ENCODE measurements at regions not wholly inside any gene's neighbourhood (a gene's known extent, or its start where the extent isn't known, plus 50 kb on each side); places are given as distances from the start of the nearest gene placed in this dataset.
"Not testable (repeated sequence)": the region's sequence is repeated elsewhere in the genome, so short reads cannot be mapped to it uniquely, and the experiment has no call there.

DNA sequence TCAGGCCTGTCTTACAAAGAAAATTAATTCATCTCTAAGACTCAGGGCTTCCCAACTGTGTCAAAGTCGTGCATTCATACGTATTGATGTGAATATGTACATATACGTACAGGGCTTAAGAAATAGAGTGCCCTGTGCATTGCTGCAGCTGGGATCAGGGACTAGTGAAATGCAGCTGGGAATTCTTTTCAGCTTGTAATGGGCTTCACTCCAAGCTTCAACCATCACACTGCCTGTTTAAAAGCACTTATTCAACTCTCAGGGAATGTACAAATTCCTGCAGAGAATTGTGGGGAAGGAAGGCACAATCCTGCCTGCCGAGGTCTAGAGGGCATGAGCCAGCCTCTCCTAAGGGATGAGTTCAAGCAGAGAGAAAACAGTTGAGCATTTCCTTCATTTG lies 59.6 kb upstream of the MAN2A1 start:
- ATAC-seq (no peak), DNase-seq (no peak)
- Mint-ChIP-seq H3K27me3 (peaks cover 12% of the 10 kb centered on the region), H3K4me1 (no peaks in the 10 kb centered on the region), H3K4me3 (no peak overlapping the region), H3K9me3 (peaks cover 0 to 4% of the 10 kb centered on the region in 2 donors), H3K27ac (no peak overlapping the region)

DNA sequence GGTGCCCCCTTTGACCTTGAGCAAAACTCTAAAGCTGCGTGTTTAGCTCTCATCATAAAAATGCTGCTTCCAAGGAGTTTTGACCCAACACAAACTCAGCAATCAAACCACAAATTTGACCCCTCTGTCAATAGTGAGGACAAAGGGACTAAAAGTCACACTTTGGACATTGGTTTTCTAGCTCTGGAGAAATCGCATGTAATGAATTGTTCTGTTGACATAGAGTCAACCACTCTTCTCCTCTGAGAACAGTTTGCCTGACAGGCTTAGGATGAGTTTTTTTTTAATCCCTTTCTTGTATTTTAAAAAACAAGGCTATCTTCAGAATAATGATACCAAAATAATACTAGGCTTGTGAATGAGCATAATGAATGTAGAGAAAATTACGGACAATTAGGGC lies 61.1 kb upstream of the MAN2A1 start:
- peaks cover 12% of the 10 kb centered on the region for H3K27me3 Mint-ChIP-seq
- H3K4me1 Mint-ChIP-seq: no peaks in the 10 kb centered on the region
- H3K4me3 Mint-ChIP-seq: no peak overlapping the region
- no peak for ATAC-seq
- DNase-seq: no peak
- H3K9me3 Mint-ChIP-seq: peaks cover 0 to 5% of the 10 kb centered on the region in 2 donors
- H3K27ac Mint-ChIP-seq: no peak overlapping the region

DNA sequence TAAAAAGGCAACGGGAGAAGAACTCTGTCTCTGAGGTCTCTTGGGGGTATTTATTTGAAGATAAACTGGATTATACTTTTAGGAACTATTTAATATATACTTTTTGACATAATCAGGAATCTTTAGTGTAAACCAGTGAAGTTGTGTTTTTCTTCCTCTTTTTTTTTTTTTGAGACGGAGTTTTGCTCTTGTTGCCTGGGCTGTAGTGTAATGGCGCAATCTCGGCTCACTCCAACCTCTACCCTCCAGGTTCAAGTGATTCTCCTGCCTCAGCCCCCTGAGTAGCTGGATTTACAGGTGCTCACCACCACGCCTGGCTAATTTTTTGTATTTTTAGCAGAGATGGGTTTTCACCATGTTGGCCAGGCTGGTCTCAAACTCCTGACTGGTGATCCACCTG lies 68.5 kb upstream of the MAN2A1 start:
- H3K4me1 Mint-ChIP-seq, H3K27ac Mint-ChIP-seq, DNase-seq, ATAC-seq, H3K4me3 Mint-ChIP-seq, H3K27me3 Mint-ChIP-seq, H3K9me3 Mint-ChIP-seq: not testable (repeated sequence)

DNA sequence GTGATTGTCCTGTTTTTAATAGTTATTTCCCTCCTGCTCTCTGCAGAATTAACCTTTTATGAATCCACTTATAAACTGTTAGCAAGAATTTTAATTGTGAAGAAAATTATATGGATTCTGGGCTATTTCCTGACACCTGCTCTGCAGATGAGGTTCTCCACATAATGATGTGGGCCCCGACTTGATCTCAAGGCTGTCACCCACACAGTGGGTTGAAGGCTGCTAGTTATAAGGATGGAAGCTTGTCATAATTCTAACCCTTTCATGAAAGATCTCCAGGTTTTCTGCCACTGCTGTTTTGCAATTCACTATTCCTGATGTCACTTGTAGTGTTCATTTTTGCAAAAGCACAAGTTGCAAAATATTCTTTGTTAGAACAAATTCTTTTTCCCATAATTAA lies 69.1 kb upstream of the MAN2A1 start:
- no peaks in the 10 kb centered on the region for H3K4me1 Mint-ChIP-seq
- no peak overlapping the region for H3K27ac Mint-ChIP-seq
- no peak overlapping the region for H3K4me3 Mint-ChIP-seq
- H3K9me3 Mint-ChIP-seq: peaks cover 0 to 5% of the 10 kb centered on the region in 2 donors
- ATAC-seq (no peak), DNase-seq (no peak)
- no peaks in the 10 kb centered on the region for H3K27me3 Mint-ChIP-seq

DNA sequence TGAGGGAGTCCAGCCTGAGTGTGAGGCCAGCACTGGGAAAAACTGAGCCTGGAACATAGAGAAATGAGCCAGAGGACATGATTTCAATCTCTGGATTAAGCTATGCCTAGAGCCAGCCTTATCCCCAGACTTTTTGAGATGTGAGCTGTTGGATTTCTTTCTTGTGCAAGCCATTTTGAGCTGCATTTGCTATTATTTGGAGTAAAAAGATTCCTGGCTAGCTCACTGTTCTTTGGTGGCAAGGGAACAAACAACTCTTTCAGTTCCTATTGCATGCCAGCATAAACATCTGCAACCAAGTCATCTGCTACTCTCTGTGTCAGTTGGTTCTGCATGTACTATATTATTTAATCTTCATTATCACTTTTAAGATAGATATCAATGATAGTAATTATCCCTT lies 70.1 kb upstream of the MAN2A1 start:
- ATAC-seq (no peak), DNase-seq (no peak)
- Mint-ChIP-seq H3K27me3 (no peaks in the 10 kb centered on the region), H3K27ac (no peak overlapping the region), H3K4me3 (no peak overlapping the region), H3K9me3 (peaks cover 0 to 2% of the 10 kb centered on the region in 2 donors), H3K4me1 (no peaks in the 10 kb centered on the region)

DNA sequence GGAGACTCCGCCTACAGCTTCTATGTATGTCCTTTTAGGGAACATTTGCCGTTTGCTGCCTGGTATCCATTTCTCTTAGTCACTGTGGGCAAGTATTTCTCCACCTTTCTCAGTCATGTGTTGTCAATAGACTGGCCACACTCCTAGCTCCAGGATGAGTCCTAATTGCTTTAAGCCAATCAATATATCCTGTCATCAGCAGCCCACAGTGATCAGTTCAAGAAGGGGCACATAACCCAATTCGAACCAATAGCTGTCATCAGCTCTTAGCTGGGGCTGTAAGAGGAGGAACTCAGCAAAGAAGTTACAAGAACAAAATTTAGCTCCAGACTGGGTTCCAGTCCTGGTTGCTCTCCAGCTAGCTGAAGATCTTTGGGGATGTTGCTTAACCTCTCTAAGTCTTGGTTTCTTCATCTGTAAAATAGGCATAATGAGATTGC lies 70.7 kb upstream of the MAN2A1 start:
- H3K4me1 Mint-ChIP-seq: no peaks in the 10 kb centered on the region
- H3K27me3 Mint-ChIP-seq: no peaks in the 10 kb centered on the region
- H3K4me3 Mint-ChIP-seq: no peak overlapping the region
- DNase-seq (no peak), ATAC-seq (no peak)
- H3K27ac Mint-ChIP-seq: no peak overlapping the region
- no peaks in the 10 kb centered on the region for H3K9me3 Mint-ChIP-seq

DNA sequence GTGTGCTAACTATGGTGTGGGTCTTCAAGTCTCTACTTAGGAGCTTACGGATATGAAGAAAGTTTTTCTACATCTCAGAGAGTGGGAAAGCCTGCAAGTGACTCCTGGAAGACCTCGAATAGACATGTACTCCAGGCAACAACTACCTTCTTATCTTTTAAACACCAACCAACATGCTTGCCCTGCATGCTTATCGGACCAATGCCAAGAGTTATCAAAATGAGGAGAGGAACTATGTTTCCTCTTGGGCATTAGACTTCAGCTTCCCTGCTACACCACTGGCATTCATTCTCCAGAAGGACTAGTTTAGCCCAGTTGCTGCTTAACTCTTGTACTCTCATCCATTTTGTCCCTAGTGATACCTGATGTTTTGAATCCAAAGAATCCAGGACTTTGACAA lies 74.7 kb upstream of the MAN2A1 start:
- ATAC-seq (no peak), DNase-seq (no peak)
- Mint-ChIP-seq H3K27ac (no peak overlapping the region), H3K9me3 (no peaks in the 10 kb centered on the region), H3K4me1 (no peaks in the 10 kb centered on the region), H3K27me3 (no peaks in the 10 kb centered on the region), H3K4me3 (no peak overlapping the region)

DNA sequence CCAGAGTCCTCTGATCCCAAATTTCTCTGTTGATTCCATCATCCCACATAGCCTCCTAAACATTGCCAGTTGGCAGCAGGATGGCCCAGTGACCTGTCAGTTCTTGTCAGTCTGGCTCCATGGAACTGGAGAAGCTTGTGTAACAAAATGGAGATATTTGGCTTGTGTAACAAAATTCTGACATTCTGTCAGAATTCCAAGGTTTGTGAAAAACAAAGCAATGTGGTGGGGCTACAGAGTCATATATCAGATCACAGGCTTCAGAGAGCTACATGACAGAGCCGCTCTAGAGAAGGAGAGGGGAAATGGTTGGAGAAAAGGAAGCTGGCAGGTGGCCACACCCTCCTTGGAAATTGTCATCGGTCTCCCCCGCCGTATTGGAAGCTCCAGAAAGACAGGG lies 75.4 kb upstream of the MAN2A1 start:
- no peaks in the 10 kb centered on the region for H3K4me1 Mint-ChIP-seq
- no peaks in the 10 kb centered on the region for H3K9me3 Mint-ChIP-seq
- DNase-seq (no peak), ATAC-seq (no peak)
- H3K4me3 Mint-ChIP-seq: no peak overlapping the region
- no peaks in the 10 kb centered on the region for H3K27me3 Mint-ChIP-seq
- H3K27ac Mint-ChIP-seq: no peak overlapping the region

DNA sequence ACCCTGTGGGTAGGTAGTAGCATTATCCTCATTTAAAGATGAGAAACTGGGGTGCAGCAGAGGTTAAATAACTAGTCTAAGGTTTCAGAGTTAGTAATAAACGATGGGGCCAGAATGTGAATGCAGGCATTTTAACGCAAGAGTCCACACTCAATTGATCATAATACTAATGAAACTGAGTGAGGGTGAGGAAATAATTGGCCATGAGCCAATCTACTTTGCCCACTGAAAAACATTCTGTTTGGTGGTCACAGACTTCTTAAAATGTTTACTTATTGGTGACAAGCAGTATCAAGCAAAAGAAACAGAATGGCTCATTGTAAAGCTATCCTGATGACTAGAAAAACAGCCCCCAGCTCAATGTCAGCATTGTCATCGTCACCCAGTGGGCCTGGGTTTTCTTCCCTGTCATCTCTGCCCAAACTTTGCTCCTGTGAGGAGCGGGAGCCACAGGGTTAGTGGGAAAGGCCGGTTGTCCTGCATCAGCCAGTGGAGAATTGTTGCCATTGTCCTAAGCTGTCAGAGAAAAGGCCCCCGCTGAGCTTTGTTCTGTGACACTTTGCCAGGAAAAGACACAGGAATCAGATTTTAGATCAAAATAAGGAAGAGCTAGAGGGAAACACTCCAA lies 77.3 kb upstream of the MAN2A1 start:
- Mint-ChIP-seq H3K4me3 (no peak overlapping the region), H3K27ac (no peak overlapping the region), H3K4me1 (no peaks in the 10 kb centered on the region), H3K27me3 (no peaks in the 10 kb centered on the region), H3K9me3 (no peaks in the 10 kb centered on the region)
- no peak for ATAC-seq
- no peak for DNase-seq

DNA sequence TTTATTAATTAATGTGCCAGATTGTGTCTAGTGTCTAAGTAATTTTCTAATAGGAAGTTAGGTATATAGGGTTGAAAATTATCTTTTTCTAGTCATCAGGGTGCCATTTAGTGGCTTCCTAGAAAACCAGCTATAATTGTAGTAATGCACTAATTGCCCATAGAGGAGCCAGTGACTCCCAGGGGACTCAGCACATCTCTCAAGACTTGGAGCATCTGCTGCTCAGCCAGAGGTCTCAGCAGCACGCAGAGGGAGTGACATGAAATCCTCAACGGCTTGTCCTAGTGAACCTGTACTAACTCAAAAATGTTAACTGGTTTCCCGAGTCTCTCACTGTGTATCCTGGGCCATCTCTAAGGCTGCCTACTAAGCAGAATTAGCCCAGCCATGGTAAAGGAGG lies 78.2 kb upstream of the MAN2A1 start:
- H3K9me3 Mint-ChIP-seq: no peaks in the 10 kb centered on the region
- no peaks in the 10 kb centered on the region for H3K27me3 Mint-ChIP-seq
- no peak for DNase-seq
- H3K4me3 Mint-ChIP-seq: no peak overlapping the region
- no peak for ATAC-seq
- no peak overlapping the region for H3K27ac Mint-ChIP-seq
- no peaks in the 10 kb centered on the region for H3K4me1 Mint-ChIP-seq

DNA sequence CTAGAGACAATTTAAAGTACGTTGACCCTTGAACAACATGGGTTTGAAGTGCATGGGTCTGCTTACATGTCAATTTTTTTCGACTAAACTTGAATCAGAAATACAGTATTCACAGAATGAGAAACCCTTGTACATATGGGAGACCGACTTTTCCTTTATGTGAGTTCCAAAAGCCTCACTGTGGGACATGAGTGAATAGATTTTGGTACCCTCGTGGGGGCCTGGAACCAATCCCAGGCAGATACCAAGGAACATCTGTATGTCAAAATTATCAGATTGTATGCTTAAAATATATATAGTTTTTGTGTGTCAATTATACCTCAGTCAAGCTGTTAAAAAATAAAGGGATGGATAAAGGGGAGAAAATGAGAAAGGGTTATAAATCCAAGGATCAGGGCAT lies 78.7 kb upstream of the MAN2A1 start:
- Mint-ChIP-seq H3K9me3 (no peaks in the 10 kb centered on the region), H3K27ac (no peak overlapping the region), H3K27me3 (no peaks in the 10 kb centered on the region), H3K4me3 (no peak overlapping the region), H3K4me1 (no peaks in the 10 kb centered on the region)
- no peak for DNase-seq
- no peak for ATAC-seq

DNA sequence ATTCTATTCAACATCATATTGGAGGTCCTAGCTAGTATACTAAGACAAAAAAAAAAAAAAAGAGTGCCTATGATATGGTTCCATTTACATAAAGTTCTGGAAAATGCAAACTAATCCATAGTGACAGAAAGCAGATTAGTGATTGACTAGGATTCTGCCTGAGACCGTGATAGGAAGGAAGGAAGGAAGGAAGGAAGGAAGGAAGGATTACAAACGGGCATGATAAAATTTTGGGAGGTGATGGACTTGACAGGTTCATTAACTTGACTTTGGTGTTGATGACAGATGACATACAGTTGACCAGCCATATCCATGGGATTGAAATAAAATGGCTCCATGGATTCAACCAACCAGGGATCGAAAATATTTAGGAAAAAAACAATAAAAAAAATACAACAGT lies 79.1 kb upstream of the MAN2A1 start:
- no peaks in the 10 kb centered on the region for H3K27me3 Mint-ChIP-seq
- H3K4me3 Mint-ChIP-seq: no peak overlapping the region
- no peak overlapping the region for H3K27ac Mint-ChIP-seq
- no peak for DNase-seq
- H3K9me3 Mint-ChIP-seq: no peaks in the 10 kb centered on the region
- no peak for ATAC-seq
- H3K4me1 Mint-ChIP-seq: no peaks in the 10 kb centered on the region

DNA sequence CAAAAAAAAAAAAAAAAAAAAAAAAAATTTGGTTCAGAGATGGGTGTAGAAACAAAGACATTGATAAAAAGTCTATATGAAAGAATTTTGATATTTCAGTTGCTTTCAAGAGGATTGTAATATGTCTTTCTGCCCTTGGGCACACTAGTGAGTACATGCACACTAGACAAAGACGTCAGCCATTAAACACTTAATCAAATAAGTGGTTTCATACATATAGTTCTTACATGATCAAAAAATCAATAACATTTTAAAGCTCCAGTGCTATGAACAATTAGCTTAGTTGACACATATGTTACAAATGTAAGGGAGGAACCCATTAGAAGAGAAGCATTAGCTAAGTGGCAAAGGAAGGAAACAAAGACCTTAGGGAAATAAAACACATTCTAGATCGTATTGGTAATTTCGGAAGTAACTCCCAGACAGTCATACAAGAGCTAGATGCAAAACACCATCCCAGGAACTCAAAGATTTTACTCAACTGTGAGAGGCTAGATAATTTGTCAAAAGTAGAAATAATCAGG lies 84.5 kb upstream of the MAN2A1 start:
- no peaks in the 10 kb centered on the region for H3K4me1 Mint-ChIP-seq
- H3K27ac Mint-ChIP-seq: no peak overlapping the region
- ATAC-seq (no peak), DNase-seq (no peak)
- no peaks in the 10 kb centered on the region for H3K27me3 Mint-ChIP-seq
- H3K4me3 Mint-ChIP-seq: no peak overlapping the region
- no peaks in the 10 kb centered on the region for H3K9me3 Mint-ChIP-seq

DNA sequence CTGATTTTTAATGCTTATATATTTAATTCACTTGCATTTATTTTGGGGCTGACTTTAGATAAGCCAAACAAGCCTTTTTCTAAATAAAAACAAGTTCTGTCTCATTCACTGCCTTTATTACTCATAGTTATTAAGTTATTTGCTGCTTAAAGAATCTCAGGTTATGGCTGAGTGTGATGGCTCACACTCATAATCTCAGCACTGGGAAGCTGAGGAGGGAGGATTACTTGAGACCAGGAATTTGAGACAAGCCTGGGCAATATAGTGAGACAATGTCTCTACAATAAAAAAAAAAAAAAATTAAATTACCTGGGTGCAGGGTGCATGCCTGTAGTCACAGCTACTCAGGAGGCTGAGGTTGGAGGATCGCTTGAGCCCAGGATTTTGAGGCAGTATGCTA lies 85.0 kb upstream of the MAN2A1 start:
- H3K4me1 Mint-ChIP-seq: no peaks in the 10 kb centered on the region
- no peak overlapping the region for H3K27ac Mint-ChIP-seq
- ATAC-seq (no peak), DNase-seq (no peak)
- H3K4me3 Mint-ChIP-seq: no peak overlapping the region
- no peaks in the 10 kb centered on the region for H3K9me3 Mint-ChIP-seq
- no peaks in the 10 kb centered on the region for H3K27me3 Mint-ChIP-seq

DNA sequence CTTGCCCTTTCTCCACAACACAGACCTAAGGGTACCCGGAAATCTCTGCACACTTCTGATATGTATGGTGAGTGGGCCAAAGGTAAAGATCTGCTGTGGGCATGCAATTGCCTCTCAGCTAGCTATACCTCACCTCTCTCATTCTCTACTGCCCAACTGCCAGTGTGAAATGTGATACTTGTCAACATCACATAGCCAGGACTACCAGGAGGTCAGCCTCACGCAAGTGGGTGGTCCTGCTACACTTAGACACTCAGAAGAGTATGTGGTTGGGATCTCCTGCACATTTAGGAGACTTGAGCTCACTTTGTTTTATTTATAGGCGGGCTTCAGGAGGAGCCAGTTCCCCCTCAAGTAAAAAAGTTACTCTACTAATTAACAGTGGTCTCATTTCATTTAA lies 88.0 kb upstream of the MAN2A1 start:
- DNase-seq: no peak
- no peaks in the 10 kb centered on the region for H3K27me3 Mint-ChIP-seq
- no peak overlapping the region for H3K4me3 Mint-ChIP-seq
- no peak overlapping the region for H3K27ac Mint-ChIP-seq
- no peaks in the 10 kb centered on the region for H3K4me1 Mint-ChIP-seq
- no peak for ATAC-seq
- H3K9me3 Mint-ChIP-seq: no peaks in the 10 kb centered on the region

DNA sequence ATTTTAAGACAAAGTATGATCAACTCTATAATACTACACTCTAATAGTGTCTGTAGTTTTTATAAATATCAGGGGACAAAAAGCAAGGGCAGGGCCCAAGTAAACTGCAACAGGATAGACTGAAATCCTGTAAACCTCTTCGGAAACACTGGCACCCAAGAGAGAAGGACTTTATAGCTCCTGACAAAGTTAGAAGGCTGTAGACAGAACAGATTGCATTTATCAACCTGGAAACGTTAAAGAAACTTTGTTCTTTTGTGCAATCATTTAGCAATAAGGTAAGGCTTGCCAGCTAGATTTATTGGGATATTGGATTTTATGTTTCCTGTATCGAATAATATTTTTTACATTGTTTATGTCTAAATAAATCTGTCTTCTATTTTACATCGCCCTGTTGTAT lies 91.8 kb upstream of the MAN2A1 start:
- Mint-ChIP-seq H3K4me3 (no peak overlapping the region), H3K4me1 (peaks cover 9% of the 10 kb centered on the region), H3K27me3 (no peaks in the 10 kb centered on the region), H3K27ac (no peak overlapping the region), H3K9me3 (no peaks in the 10 kb centered on the region)
- DNase-seq (no peak), ATAC-seq (no peak)

DNA sequence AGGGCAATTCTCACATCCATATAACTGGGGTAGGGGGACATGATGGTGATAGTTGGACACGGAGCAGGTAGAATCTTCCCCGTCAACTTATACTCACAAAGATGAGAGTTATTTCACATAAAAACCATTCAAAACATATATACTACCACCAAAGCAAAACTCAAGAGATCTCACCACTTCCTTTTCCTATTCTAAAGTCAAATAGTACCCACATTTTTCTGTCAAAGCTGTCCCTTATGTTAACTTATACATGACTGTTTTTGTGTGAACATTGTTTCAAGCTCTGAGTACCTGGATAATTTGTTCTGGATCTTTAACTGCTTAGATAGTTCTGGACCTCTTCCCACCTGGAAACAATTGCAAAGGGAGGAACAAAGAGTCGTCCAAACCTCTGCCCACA lies 95.5 kb upstream of the MAN2A1 start:
- Mint-ChIP-seq H3K4me1 (peaks cover 9% of the 10 kb centered on the region), H3K9me3 (no peaks in the 10 kb centered on the region), H3K27me3 (no peaks in the 10 kb centered on the region), H3K4me3 (no peak overlapping the region), H3K27ac (peak overlapping the region in 1 of 2 donors; percentile 3)
- ATAC-seq (no peak), DNase-seq (no peak)

Data from stimulated activated naive CD8-positive, alpha-beta T cell treated with anti-CD3 and anti-CD28 coated beads, Interleukin-15, amount 100 ng/mL, for 72 hours (primary cell).